AG08396 (cell line): ENCODE measurements at regions not wholly inside any gene's neighbourhood (a gene's known extent, or its start where the extent isn't known, plus 50 kb on each side); places are given as distances from the start of the nearest gene placed in this dataset.
A peak's percentile ranks its signal among the peaks of the same experiment; 100 is the strongest.
"Not testable (repeated sequence)": the region's sequence is repeated elsewhere in the genome, so short reads cannot be mapped to it uniquely, and the experiment has no call there.

Experiments
- DNase-seq: peaks from one replicate; pipeline ENCODE4 v3.0.0; 2012; ENCODE audit warnings: low spot score, mixed read lengths

DNA sequence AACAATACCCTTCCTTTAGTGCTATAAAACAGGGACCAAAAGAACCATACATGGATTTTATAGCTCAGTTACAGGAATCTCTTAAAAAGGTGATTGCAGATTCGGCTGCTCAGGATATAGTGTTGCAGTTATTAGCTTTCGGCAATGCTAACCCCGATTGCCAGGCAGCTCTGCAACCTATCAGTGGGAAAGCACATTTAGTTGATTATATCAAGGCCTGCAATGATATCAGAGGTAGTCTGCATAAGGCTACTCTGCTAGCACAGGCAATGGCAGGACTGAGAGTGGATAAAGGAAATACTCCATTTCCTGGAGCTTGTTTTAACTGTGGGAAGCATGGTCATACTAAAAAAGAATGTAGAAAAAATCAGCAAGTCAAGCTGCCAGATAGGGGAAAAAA is 327.7 kb downstream of the REEP3 start:
- DNase-seq = not testable (repeated sequence)

DNA sequence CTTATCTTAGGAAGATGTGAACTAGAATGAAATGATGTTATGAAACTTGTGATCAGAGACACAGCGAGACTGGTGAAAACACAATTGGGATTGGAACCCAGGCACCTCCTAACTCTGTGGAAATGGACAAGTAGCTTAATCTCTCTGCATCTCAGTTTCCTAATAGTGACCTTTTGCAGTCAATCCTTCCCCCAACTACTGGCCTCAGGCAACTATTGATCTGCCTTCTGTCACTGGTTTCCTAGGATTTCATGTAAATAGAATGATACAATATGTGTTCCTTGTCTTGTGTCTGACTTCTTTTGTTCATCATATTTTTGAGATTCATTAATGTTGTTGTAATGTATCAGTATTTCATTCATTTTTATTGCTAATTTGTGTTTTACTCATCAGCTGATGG is 341.7 kb downstream of the REEP3 start:
- DNase-seq = no peak

DNA sequence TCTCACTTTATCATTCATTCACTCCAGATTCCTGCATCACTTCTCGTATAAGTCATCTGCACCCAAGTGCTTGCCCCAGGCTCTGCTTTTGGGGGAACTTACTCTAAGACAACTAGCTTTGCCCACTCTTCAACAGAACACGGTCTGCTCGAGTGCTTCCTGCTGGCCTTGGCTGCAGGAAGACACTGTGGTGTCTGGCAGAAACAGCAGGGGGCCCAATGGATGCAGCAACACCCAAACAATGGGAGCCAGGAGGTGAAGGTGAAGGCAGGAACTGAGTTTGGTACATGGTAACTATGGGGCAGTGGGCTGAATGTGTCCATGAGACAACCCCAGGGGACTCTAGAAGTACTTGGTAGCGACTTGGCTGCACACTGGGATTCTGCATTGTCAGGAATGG is 344.0 kb downstream of the REEP3 start:
- no peak for DNase-seq

DNA sequence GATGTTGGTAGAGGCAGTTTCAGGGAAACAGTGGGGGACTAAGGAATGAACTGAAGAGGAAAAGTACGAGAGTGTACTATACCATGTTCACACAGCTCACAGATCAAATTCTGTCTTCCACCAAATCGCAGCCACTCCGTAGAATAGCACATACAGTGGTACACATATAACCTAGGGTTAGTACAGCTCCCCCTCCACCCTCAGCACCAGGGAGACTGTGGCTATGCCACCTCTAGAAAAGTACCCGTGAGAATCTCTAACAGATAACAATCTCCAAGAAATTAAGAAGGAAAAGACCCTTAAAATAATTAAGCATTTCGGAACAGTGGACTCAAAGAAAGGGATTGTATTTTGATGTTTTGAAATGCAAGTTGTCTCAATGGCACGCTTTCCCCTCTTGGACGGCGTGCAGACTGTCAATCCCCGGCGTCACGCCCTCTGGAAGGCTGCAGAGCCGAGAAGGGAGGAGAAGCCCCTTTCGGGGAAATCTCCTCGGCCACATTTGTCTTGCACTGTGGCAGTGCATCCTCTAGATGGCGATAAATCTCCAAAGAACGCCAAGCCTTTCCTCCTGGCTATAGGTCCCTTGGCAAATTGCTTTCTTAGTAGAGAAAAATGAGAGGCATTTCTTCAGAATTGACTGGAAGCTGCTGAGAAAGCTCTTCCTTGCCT is 345.0 kb downstream of the REEP3 start:
- DNase-seq = peak; percentile 76

DNA sequence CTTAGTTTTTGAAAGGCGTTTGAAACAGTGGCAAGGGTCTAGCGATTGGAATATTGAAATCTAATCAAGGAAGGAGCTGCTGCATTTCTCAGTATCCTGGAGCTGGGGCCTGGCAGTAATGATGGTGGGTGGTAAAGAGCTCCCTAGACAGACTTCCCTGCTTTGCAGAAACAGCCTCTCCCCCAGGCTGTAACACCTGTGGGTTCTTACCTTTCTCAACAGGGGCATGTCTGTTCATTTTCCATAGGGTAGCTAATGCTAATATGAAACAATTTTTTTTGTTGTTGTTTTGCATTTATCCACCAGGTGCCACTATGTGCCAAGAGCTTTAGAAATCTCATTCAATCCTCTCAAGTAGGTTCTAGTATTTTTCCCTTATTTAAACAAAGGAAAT is 345.5 kb downstream of the REEP3 start:
- DNase-seq = no peak

DNA sequence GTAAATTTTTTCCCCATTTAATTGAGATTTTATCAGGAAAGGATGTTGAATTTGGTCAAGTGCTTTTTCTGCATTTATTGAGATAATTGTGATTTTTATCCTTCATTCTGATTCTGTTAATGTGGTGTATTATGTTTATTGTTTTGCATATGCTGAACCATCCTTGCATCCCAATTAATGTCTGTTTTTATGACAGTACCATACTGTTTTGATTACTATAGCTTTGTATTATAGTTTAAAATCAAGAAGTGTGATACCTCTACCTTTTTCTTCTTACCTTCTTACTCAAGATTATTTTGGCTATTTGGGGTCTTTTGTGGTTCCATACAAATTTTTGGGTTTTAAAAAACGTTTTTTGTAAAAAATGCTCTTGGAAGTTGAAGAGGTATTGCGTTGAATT is 357.2 kb downstream of the REEP3 start:
- no peak for DNase-seq

DNA sequence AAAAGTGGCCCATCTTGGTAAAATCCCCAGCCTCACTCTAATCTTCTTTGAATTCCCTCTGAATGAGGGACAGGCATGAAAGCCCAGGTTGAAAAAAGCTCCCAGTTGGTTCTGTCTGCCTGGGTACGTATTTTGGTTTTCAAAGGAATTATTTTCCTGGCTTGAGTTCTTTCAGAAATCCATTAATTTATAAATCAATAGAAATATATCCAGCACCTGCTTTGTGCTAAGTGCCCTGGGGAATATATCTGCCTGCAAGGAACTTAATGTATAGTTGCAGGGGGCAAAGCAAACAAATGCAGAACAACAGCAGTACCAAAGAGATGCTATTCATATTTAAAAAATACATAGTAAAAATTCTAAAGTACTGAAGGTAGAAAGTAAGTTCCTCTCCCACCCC is 362.7 kb downstream of the REEP3 start:
- DNase-seq = no peak

DNA sequence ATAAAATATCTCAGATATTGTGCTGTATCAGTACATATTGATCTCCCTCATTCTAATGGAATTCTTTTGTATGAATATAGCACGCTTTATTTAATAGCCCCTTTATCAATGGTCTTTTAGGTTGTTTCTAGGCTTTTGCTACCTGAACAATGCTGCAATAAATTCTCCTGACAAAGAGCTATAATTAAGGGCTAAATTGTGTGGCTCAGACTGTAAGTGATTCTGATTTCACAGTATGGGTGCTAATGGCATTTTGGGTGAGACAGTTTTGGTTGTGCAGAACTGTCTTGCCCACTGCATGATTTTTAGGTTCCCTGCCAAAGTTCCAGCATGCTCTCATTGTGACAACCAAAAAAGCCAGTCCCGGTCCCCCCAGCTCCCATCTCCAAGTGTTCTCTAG is 363.2 kb downstream of the REEP3 start:
- DNase-seq = no peak

DNA sequence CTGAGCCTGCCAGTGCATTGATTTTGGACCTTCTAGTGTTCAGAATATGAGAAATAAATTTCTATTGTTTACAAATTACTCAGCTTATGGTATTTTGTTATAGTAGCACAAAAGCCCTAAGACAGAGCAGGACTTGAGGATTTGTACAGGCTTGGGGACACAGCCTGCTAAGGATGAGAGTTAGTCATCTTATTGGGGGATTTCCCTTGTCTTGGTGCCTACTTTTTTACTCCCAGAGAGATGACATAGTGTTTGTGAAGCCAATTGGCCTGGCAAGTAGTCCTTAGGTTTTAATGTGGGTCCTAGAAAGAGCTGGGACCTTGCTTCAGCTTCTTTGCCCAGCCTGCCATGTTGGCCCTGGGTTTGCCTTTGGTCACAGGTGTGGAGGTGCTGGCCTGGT is 364.0 kb downstream of the REEP3 start:
- DNase-seq = no peak

DNA sequence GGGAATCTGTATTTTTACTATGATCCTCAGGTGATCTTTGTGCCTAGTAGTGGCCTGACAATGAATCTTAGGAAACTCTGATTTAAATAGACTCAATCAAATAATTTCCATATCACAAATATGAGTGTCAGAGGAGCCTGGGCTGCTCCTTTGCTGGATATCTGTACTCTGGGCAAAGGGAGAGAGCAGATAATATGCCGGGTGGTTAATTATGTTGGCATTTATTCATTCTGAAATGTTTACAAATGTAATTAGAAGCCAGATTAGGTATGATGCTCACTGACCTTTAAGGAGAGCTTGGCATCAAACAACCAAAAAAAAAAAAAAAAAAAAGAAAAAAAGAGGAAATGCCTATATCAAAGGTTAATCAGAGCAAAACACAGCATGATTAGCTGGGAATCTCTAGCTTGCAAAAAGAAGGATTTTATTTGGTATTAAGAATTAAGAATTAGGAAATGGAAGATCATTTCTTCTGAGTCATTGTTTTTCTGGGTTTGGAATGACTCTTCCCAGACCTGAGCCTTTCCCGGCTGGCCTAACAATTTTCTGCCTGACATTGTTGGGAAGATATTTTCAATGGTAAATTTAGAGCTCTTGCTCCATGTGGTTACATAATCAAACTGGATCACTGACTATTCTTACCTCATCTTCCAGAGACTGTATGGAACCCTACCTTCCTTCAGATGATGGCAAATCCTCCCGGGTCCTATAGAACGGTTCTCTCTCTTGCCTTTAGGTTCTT is 365.3 kb downstream of the REEP3 start:
- DNase-seq = no peak

DNA sequence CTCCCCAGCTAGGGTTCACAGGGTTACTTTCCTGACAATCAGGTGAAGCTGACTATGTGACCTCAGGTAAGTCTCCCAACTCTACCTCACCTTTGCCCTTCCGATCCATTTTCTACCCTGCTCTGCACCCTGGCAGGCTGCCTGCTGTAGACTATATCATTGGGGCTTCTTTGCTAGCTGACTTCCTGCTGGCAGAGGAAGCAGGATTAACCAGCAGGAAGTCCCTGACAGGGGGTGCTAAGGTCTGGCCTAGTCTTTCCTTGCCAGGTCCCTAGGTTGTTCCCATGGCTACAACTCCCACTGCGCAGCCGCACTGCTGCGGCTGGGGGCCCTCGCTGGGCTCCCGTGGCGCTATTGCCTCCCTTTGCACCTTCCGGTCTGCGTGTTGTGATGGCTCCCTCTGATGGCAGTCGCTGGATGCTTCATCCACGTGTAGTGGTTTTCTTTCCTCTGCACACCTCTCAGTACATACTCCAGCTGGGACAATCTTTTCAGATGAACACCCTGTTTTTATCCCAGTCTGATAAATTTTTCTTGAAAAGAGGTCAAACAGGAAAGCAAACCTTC is 365.9 kb downstream of the REEP3 start:
- DNase-seq = no peak

DNA sequence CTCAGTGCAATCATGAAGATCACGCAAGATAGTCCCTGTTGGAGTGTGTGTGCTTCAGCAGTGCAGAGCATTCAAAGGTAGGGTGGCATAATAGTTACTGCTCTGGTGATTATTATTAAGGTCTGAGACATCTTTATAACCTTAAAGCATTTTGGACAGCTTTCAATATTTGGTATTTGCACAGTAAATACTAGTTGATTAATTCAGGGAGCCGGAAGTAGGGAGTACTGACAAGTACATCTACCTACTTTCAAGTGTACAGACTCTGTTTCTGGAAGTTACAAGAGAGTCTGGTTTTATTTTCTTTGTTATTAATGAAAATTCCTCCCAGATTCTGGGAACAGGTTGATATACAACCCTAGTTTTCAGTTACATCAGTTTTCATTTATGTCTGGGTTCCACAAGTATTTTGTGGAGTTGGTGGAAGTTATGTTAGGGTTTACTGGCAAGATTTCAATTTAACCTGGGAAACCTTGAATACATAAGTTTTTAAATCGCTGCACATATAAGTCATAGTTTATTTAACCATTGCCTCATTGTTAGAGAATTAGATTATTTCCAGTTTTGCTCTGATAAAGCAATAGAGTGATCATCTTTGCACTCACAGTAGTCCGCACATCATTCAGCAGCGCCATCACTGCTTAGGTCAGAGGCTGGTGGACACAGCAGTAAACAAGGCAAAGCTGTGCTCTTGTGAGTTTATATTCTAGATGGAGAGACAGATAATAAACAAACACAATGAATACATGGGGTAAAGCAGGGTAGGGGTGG is 366.6 kb downstream of the REEP3 start:
- no peak for DNase-seq

DNA sequence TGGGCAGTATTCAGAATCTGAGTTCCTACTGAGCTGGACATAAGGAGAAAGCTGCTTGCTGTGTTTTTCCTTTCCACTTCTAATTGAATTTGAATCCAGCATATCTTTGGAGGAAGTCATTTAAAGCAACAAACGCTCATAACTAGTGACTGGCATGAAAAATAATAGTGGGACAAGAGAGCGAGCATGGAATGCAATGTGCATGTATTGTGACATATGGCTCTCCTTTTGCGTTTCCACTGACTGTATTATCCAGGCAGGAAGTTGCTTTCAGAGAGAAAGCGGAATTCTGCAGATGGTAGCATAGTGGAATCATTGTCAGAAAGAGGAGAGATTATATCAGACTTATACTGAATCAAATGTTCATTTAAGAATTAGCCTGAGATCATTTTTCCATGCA is 368.6 kb downstream of the REEP3 start:
- no peak for DNase-seq

DNA sequence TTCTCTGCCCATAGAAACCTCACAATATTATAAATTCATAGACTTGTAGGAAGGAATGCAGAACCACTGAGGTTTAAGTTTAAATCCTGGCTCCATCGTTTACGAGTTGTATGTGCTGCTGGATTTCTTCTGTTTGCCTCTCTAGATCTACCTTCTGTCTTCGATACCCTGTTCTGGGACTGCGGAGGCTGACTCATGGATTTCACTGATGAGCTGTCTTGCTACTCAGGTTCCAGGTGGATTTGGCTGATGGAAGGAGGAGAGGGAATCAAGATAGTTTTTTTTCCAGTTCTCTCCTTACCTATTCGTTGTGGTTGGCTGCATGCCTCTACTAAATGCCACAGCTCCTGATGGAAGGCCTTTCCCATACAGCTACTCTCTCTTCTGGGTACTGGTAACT is 375.8 kb downstream of the REEP3 start:
- no peak for DNase-seq

DNA sequence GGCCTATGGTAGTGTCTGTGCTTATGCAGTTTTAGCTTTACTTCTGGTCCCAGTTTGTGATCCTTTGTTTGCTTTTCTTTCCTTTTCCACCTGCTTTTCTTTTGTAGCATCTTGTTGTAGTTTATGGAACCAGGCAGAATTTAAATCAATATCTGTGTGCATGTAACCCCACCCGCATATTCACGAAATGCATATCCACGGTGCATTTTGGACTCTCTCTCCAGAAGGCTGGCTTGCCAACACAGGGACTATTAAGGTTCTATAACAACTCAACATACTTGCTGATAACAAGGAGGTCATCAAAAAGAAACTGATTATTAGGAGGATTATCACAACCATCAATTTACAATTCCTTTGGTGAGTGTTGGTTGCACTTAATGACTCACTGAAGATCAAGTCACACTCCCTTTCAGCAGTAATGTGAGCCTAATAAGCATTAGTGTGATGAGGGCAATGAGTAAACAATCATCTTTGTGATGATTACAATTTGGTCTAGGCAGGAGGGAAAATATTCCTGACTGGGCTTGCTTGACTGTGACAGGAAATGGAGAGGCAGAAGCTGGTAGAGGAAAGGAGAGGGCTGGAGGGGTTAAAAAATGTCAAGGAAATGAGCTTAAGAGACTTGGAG is 378.6 kb downstream of the REEP3 start:
- DNase-seq = no peak

DNA sequence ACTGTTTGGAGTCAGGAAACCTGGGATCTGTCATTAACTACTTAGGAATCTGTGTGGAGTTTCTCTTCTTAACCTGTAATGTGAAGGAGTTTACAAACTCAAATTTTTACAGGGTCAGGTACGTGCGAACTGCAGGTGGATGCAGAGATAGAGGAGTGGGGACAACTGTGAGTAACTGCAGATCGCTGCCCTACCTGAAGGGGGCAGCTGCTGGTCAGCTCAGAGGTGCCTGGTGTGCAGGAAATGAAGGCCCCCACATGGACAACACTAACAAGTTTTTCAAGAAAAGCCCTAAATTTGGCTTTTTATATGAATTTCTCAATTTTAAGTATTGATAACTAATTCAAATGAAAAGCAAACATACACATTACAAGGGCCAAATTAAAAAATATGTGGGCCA is 380.0 kb downstream of the REEP3 start:
- no peak for DNase-seq

DNA sequence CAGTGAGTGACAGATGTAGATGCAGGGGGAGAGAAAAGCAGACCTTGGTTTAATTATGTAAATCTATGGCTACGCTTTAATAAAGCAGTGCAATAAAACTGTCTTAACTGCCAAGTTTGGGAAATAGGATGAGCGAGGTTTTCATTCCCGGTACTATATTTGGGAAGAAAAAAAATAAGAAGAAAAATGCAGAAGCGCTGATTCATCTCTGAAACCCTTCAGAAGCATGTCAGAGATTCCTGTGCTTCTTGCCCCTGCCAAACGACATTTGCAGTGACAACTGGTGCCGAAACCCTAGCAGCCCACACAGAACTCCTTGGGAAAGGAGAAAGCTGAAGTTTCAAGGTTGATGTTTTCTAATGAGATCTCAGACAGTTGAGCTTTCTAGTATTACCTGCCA is 380.7 kb downstream of the REEP3 start:
- peak; percentile 8 for DNase-seq

DNA sequence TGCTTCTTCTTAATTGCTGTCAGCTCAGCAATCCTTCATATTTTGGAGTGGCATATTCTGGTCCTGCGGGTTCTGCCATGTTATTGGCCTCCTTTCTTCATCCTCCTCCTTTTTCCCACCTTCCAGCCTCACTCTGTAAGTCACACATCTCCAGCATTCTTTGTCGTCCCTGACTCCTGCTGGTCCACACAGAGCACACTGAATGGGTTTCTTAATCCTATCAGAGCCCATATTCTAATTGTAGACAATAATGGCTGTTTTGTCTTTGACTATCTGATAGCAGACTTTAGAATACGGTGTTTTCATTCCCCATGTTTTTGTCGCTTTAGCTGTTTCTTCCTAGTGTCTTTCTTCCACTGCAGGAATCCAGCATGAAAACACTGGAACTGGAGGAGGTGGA is 389.6 kb downstream of the REEP3 start:
- no peak for DNase-seq

DNA sequence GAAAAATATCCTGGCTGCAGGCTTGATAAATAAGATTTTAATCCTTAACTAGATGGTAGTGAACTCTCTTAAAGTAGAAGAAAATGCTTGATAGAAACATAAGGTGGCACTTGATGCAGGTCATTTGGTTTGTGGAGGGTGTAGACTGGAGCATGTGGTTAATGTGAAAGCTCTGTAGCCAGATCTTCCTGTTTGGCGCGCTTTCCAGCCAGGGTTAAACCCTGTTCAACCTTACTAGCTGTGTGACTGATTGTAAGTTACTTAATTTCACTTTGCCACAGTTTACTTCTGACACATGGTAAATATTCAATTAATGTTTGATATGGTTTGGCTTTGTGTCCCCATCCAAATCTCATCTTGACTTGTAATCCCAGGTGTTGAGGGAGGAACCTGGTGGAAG is 394.0 kb downstream of the REEP3 start:
- DNase-seq = no peak

DNA sequence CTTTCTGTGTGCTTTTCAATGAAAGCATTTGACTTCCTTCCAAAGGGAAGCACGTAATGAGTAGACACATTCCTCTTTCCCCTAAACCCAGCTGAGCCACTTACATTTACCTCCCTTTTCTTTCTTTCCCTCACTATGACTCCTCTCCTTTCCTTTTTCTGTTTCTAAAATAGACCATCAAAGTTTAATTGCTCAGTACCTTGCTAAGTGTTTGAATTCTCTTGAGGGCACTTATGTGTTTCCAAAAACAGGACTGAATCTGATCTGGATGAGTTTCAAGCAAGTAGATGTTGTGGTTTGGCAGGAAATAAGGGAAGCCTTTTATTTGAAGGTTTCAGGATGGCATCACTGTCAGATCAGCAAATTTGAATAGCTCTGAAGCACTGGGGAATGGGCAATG is 396.2 kb downstream of the REEP3 start:
- no peak for DNase-seq

DNA sequence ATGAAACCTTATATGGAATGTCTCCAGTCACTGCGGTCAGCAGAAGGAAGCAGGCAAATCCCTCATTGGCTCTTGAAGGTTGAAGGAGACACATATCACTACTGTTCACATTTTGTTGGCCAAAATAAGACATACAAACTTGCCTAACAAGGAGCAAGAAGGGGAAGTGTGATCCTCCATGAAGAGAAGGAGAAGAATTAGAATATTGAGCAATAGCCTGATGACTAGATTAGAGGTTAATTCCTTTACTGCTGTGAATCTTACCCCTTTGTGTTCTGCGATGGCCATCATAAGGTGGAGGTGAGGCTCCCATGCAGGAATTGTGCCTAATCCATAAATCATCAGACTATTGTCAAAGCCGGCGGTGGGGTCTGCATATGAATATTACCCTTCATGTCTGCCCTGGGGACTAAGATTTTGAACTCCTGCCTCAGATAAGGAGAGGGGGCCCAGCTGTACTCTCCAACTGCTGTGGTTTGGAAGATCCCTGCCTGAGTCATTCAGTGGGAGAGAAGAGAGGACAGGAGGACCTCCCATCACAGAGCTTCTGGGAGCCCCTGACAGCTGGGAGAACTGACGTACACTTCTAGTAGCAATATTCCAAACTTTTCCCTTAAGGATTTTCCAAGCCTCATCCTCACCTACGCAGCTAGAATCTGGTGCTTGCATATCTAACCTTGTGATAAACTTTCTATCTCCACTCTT is 398.5 kb downstream of the REEP3 start:
- DNase-seq = no peak

DNA sequence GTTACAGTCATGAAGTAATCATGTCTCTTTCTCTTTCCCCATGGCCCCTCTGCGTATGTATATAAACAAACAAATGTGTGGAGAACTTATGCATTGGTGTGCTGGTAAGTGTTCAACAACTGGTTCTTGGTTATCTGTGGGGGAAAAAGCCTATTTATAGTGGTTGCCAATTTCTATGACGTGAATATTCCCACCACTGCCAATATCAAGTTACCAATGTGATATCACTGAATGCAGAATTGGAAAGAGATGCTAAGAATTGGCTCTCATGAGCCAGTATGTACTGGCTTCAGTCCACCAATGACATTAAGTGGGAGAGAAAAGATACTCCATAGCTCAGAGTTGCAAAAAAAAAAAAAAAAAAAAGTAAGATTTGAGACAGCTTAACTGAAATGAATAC is 399.7 kb downstream of the REEP3 start:
- no peak for DNase-seq
